ENCODE measurements at regions not wholly inside any gene's neighbourhood (a gene's known extent, or its start where the extent isn't known, plus 50 kb on each side); places are given as distances from the start of the nearest gene placed in this dataset.

GRCh38 chr18:68482815-68483214 is 232.1 kb downstream of the TMX3 start:
- no peak for DNase-seq
- Histone ChIP-seq H3K4me2 (no peak overlapping the region), H3K4me1 (replicated peaks; ENCODE audit: insufficient read depth) (no peaks in the 10 kb centered on the region), H3K4me3 (no peak overlapping the region), H3K27me3 (ENCODE audit: insufficient read depth, low read depth) (no peaks in the 10 kb centered on the region), H4K20me1 (ENCODE audit: insufficient read depth) (no peaks in the 10 kb centered on the region), H3K36me3 (ENCODE audit: low read depth) (no peaks in the 10 kb centered on the region), H3K79me2 (ENCODE audit: low read depth) (no peaks in the 10 kb centered on the region), H3F3A (ENCODE audit: insufficient read depth, low read depth) (no peaks in the 10 kb centered on the region), H2AFZ (no peak overlapping the region), H3K9me3 (ENCODE audit: insufficient read depth, low read depth) (peaks cover 4% of the 10 kb centered on the region; the same call in 1 of the 2 replicates), H3K9me2 (ENCODE audit: insufficient read depth) (no peaks in the 10 kb centered on the region), H3K27ac (no peak overlapping the region)
- BruUV-seq (replicated peaks): no TSS peak
- TF ChIP-seq CTCF (conservative IDR thresholded peaks at IDR 0.05) (no peak), EZH2 (IDR thresholded peaks at IDR 0.05; ENCODE audit: low read depth) (no peak)
- intact Hi-C loops (cut with micrococcal nuclease; ENCODE audit: unreplicated experiment): no loop called here
- POLR2A ChIA-PET (ENCODE audit: unreplicated experiment): no interaction called here
- CTCF ChIA-PET: no interaction called here

- Histone ChIP-seq H4K20me1 (ENCODE audit: insufficient read depth) (no peaks in the 10 kb centered on the region), H3K9me2 (ENCODE audit: insufficient read depth) (no peaks in the 10 kb centered on the region), H3F3A (ENCODE audit: insufficient read depth, low read depth) (no peaks in the 10 kb centered on the region), H3K79me2 (ENCODE audit: low read depth) (no peaks in the 10 kb centered on the region), H3K4me3 (no peak overlapping the region), H3K9me3 (ENCODE audit: insufficient read depth, low read depth) (peaks cover 4% of the 10 kb centered on the region; the same call in 1 of the 2 replicates), H2AFZ (no peak overlapping the region), H3K27me3 (ENCODE audit: insufficient read depth, low read depth) (no peaks in the 10 kb centered on the region), H3K4me1 (replicated peaks; ENCODE audit: insufficient read depth) (no peaks in the 10 kb centered on the region), H3K36me3 (ENCODE audit: low read depth) (no peaks in the 10 kb centered on the region), H3K27ac (no peak overlapping the region), H3K4me2 (no peak overlapping the region)
- POLR2A ChIA-PET (ENCODE audit: unreplicated experiment): no interaction called here
- CTCF ChIA-PET: no interaction called here
- no TSS peak for BruUV-seq (replicated peaks)
- no peak for TF ChIP-seq EZH2 (IDR thresholded peaks at IDR 0.05; ENCODE audit: low read depth)
- TF ChIP-seq CTCF (conservative IDR thresholded peaks at IDR 0.05): no peak
- DNase-seq: no peak
- intact Hi-C loops (cut with micrococcal nuclease; ENCODE audit: unreplicated experiment): no loop called here
Observed at GRCh38 chr18:68480196-68480595, 234.7 kb downstream of the TMX3 start.

- intact Hi-C loops (cut with micrococcal nuclease; ENCODE audit: unreplicated experiment): no loop called here
- Histone ChIP-seq H2AFZ (no peak overlapping the region), H3K4me2 (no peak overlapping the region), H3F3A (ENCODE audit: insufficient read depth, low read depth) (no peaks in the 10 kb centered on the region), H3K27ac (no peak overlapping the region), H3K36me3 (ENCODE audit: low read depth) (no peaks in the 10 kb centered on the region), H3K27me3 (ENCODE audit: insufficient read depth, low read depth) (no peaks in the 10 kb centered on the region), H3K9me2 (ENCODE audit: insufficient read depth) (no peaks in the 10 kb centered on the region), H3K9me3 (ENCODE audit: insufficient read depth, low read depth) (peaks cover 4% of the 10 kb centered on the region; the same call in 1 of the 2 replicates), H4K20me1 (ENCODE audit: insufficient read depth) (no peaks in the 10 kb centered on the region), H3K4me3 (no peak overlapping the region), H3K79me2 (ENCODE audit: low read depth) (no peaks in the 10 kb centered on the region), H3K4me1 (replicated peaks; ENCODE audit: insufficient read depth) (no peaks in the 10 kb centered on the region)
- CTCF ChIA-PET: no interaction called here
- POLR2A ChIA-PET (ENCODE audit: unreplicated experiment): no interaction called here
- BruUV-seq (replicated peaks): no TSS peak
- DNase-seq: no peak
- no peak for TF ChIP-seq CTCF (conservative IDR thresholded peaks at IDR 0.05)
- TF ChIP-seq EZH2 (IDR thresholded peaks at IDR 0.05; ENCODE audit: low read depth): no peak
Observed at GRCh38 chr18:68478246-68478645, 236.7 kb downstream of the TMX3 start.
